ENCODE measurements at regions not wholly inside any gene's neighbourhood (a gene's known extent, or its start where the extent isn't known, plus 50 kb on each side); places are given as distances from the start of the nearest gene placed in this dataset.

DNA sequence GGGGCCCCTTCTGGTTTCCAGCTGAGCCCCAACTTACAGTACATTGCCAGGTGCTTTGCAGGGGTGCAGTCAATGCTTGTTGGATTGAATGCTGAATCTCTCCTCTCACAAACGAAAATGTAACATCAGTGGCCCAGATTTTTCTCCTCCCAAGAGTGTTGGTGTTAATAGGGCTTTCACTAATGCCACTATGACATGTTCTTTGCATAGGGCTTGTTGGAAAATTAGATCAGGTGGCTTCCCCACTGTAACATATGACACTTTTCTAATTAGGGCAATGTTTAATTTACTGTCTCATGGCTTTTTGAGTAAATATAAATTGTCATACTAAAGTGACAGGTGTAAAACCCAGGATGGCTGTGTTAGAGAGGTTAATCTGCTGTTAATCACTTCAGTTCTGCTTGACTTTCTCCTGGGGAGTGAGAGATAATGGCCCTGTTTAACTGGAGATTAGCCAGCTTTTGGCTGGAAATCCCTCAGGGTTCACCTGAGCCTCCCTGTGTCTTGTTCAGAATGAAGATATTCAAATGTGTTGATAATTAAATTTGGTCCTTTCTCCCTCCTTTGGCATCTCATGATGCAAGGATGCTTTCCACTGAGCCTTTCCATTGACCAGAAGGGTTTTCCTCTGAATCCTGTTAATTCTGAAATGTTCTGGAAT, 502.3 kb downstream of the RBFOX1 start:
- TF ChIP-seq, protein P1, sequence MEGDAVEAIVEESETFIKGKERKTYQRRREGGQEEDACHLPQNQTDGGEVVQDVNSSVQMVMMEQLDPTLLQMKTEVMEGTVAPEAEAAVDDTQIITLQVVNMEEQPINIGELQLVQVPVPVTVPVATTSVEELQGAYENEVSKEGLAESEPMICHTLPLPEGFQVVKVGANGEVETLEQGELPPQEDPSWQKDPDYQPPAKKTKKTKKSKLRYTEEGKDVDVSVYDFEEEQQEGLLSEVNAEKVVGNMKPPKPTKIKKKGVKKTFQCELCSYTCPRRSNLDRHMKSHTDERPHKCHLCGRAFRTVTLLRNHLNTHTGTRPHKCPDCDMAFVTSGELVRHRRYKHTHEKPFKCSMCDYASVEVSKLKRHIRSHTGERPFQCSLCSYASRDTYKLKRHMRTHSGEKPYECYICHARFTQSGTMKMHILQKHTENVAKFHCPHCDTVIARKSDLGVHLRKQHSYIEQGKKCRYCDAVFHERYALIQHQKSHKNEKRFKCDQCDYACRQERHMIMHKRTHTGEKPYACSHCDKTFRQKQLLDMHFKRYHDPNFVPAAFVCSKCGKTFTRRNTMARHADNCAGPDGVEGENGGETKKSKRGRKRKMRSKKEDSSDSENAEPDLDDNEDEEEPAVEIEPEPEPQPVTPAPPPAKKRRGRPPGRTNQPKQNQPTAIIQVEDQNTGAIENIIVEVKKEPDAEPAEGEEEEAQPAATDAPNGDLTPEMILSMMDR (IDR thresholded peaks at IDR 0.05; ENCODE audit: poor library complexity), result no peak
- no peak for TF ChIP-seq EZH2phosphoT487 (IDR thresholded peaks at IDR 0.05; ENCODE audit: low read depth, severe bottlenecking, unreplicated experiment)
- no peak for TF ChIP-seq EZH2 (IDR thresholded peaks at IDR 0.05; ENCODE audit: borderline replicate concordance)
